Transverse colon (tissue), 4 donors: ENCODE measurements at regions not wholly inside any gene's neighbourhood (a gene's known extent, or its start where the extent isn't known, plus 50 kb on each side); places are given as distances from the start of the nearest gene placed in this dataset.

ENCODE experiments used
- DNase-seq: peaks from one replicate; pipeline ENCODE4 v3.0.0-alpha.2; 2019
- H3K27ac ChIP-seq, 4 donors: fragments of 200-600 bp; sonication (generic); 2 replicates each; pipeline ENCODE4 v1.5.1; 2016 to 2018; ENCODE audit warnings: inconsistent platforms in 4 of 4
- H3K27me3 ChIP-seq: fragments of 200-600 bp; sonication (generic); 2 replicates; pipeline ENCODE4 v1.5.1; 2017; ENCODE audit warnings: inconsistent platforms
- H3K36me3 ChIP-seq, 4 donors: fragments of 200-600 bp; sonication (generic); 2 replicates each; pipeline ENCODE4 v1.5.1; 2017 to 2019; ENCODE audit warnings: inconsistent platforms in 4 of 4
- H3K4me1 ChIP-seq, 4 donors: fragments of 200-600 bp; sonication (generic); 2 replicates each; pipeline ENCODE4 v1.5.1; 2017 to 2020; ENCODE audit warnings: inconsistent platforms in 4 of 4
- H3K4me3 ChIP-seq, 4 donors: fragments of 200-600 bp; sonication (generic); 1 replicate in 1 of 4; 2 replicates in 3 of 4; pipeline versions ENCODE4 v1.5.1 to v1.6.1; 2017 to 2019; ENCODE audit warnings: inconsistent platforms in 4 of 4
- H3K9me3 ChIP-seq, 2 donors: fragments of 200-600 bp; sonication (generic); 2 replicates each; pipeline ENCODE4 v1.5.1; 2017 to 2019; ENCODE audit warnings: inconsistent platforms in 2 of 2
- EP300 ChIP-seq: sonication (generic); formaldehyde crosslinking; IDR thresholded peaks from one replicate; pipeline ENCODE4 v1.6.1; 2017; ENCODE audit warnings: antibody characterized with exemption, low read depth
- POLR2A ChIP-seq: fragments of 450-650 bp; IDR thresholded peaks from one replicate; pipeline ENCODE4 v1.6.1; 2016; ENCODE audit warnings: antibody characterized with exemption, mild to moderate bottlenecking, moderate library complexity
- POLR2AphosphoS5 ChIP-seq, 3 donors: sonication (generic); formaldehyde crosslinking; IDR thresholded peaks; one replicate each; pipeline ENCODE4 v1.6.1; 2016; ENCODE audit warnings: antibody characterized with exemption in 3 of 3
- WGBS, 2 donors: methylation state at CpG; one replicate each; pipeline ENCODE4 v1.1.5; 2018; ENCODE audit warnings: low coverage in 1 of 2; 5-methylcytosine and 5-hydroxymethylcytosine counted together
- in situ Hi-C, 4 donors: fragments of 200-750 bp; cut with MboI; loops; one replicate each; pipeline versions ENCODE4 v1.15.0 to v1.15.1; 2017; ENCODE audit warnings: low sequenced_read_pairs in 3 of 4, low pct_ligation_motif_present in 1 of 4, low pct_unique_long_range_greater_than_20kb in 1 of 4
- intact Hi-C: fragments of 100-400 bp; cut with DNase I; formaldehyde crosslinking; loops from one replicate; pipeline ENCODE4 v1.15.1; 2023; ENCODE audit warnings: low total_unique reads
- TF ChIP-seq, protein P1 (sequence below), 5 experiments: fragments of 200-600 bp in 3 of 5; fragments of 450-650 bp in 2 of 5; sonication (generic) in 3 of 5; IDR thresholded peaks; 1 replicate in 2 of 5; 2 replicates in 3 of 5; pipeline ENCODE4 v1.5.1; 2016 to 2017; ENCODE audit warnings: antibody characterized with exemption in 5 of 5, inconsistent platforms in 3 of 5, mild to moderate bottlenecking in 2 of 5, moderate library complexity in 1 of 5

- no peak for DNase-seq
- no peaks in the 10 kb centered on the region for H3K27me3 ChIP-seq
- no peak overlapping the region for H3K4me3 ChIP-seq
- in situ Hi-C loops (no loop called here), intact Hi-C loops (no loop called here)
- H3K9me3 ChIP-seq = no peaks in the 10 kb centered on the region
- no peaks in the 10 kb centered on the region for H3K4me1 ChIP-seq
- H3K36me3 ChIP-seq = no peaks in the 10 kb centered on the region
- H3K27ac ChIP-seq = no peak overlapping the region
- TF ChIP-seq, protein P1, sequence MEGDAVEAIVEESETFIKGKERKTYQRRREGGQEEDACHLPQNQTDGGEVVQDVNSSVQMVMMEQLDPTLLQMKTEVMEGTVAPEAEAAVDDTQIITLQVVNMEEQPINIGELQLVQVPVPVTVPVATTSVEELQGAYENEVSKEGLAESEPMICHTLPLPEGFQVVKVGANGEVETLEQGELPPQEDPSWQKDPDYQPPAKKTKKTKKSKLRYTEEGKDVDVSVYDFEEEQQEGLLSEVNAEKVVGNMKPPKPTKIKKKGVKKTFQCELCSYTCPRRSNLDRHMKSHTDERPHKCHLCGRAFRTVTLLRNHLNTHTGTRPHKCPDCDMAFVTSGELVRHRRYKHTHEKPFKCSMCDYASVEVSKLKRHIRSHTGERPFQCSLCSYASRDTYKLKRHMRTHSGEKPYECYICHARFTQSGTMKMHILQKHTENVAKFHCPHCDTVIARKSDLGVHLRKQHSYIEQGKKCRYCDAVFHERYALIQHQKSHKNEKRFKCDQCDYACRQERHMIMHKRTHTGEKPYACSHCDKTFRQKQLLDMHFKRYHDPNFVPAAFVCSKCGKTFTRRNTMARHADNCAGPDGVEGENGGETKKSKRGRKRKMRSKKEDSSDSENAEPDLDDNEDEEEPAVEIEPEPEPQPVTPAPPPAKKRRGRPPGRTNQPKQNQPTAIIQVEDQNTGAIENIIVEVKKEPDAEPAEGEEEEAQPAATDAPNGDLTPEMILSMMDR (IDR thresholded peaks at IDR 0.05) = no peak
- no peak for TF ChIP-seq POLR2A
- TF ChIP-seq EP300 = no peak
- TF ChIP-seq POLR2AphosphoS5 (IDR thresholded peaks at IDR 0.05) = no peak
- WGBS, 2 donors = 22 to 25% methylated on average over 1 of the region's 1 CpG
Measured at GRCh38 chr4:35250761-35251160, 993.6 kb downstream of the ARAP2 start.

DNA sequence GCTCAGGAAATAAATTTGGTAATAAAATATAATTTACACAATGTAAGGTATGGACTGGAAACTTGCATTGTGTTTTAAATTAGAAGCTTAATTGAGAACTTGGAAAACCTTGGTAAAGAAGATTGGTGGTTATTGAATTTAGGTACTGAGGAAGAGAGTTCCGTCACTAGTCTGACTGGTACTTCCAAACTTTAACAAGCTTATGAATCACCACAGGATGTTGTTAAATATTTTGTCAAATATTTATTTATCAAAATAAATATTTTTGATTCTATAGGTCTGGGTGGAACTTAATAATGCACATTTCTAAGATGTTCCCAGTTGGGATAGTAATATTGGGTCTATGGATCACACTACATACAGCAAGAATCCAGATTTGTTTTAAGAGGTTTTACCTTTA, 992.2 kb downstream of the ARAP2 start:
- in situ Hi-C loops = no loop called here

GRCh38 chr4:35252866-35253265, 991.4 kb downstream of the ARAP2 start:
- Histone ChIP-seq H3K4me3 (no peak overlapping the region), H3K36me3 (no peaks in the 10 kb centered on the region), H3K4me1 (no peaks in the 10 kb centered on the region), H3K27me3 (no peaks in the 10 kb centered on the region), H3K27ac (no peak overlapping the region), H3K9me3 (no peaks in the 10 kb centered on the region)
- TF ChIP-seq POLR2AphosphoS5 (IDR thresholded peaks at IDR 0.05) = no peak
- TF ChIP-seq, protein P1 (IDR thresholded peaks at IDR 0.05) = no peak
- TF ChIP-seq POLR2A = no peak
- TF ChIP-seq EP300 = no peak
- no peak for DNase-seq
- in situ Hi-C loops (no loop called here), intact Hi-C loops (no loop called here)
- WGBS, 2 donors = 55 to 67% methylated on average over 2 to 3 of the region's 3 CpGs

More for the DNA sequence above, 992.2 kb downstream of the ARAP2 start:
- Histone ChIP-seq H3K4me1 (no peaks in the 10 kb centered on the region), H3K27ac (no peak overlapping the region), H3K36me3 (no peaks in the 10 kb centered on the region), H3K9me3 (no peaks in the 10 kb centered on the region), H3K27me3 (no peaks in the 10 kb centered on the region), H3K4me3 (no peak overlapping the region)
- intact Hi-C loops = no loop called here
- 87 to 100% methylated on average over 1 of the region's 1 CpG for WGBS, 2 donors
- DNase-seq = no peak
- TF ChIP-seq EP300 (no peak), POLR2A (no peak), POLR2AphosphoS5 (IDR thresholded peaks at IDR 0.05) (no peak)
- TF ChIP-seq, protein P1 (IDR thresholded peaks at IDR 0.05) = no peak

DNA sequence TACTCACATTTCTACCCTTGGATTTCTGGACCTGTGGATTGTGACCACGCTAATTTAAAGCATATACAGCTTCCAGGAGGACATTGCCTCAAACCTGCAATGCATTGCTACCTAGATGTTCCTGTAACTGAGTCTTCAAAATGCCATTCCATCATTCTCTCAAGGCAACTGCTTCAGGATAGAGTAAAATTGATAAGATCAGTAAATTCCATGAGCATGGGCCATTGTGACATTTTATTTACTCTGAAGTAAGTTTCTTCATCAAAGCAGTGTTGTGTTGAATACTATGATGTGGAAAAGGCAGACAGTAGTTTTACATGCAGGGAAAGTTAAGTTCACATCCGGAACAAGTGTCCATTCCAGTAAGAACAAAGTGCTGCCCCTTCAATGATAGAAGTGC, 991.0 kb downstream of the ARAP2 start:
- Histone ChIP-seq H3K27ac (no peak overlapping the region), H3K4me1 (no peaks in the 10 kb centered on the region), H3K4me3 (no peak overlapping the region), H3K27me3 (no peaks in the 10 kb centered on the region), H3K36me3 (no peaks in the 10 kb centered on the region), H3K9me3 (no peaks in the 10 kb centered on the region)
- TF ChIP-seq, protein P1 (IDR thresholded peaks at IDR 0.05) = no peak
- TF ChIP-seq POLR2A = no peak
- TF ChIP-seq POLR2AphosphoS5 (IDR thresholded peaks at IDR 0.05) = no peak
- in situ Hi-C loops = no loop called here
- intact Hi-C loops = no loop called here
- no peak for DNase-seq
- 66 to 75% methylated on average over 2 of the region's 2 CpGs for WGBS, 2 donors
